PC-3 (cell line): ENCODE measurements at regions not wholly inside any gene's neighbourhood (a gene's known extent, or its start where the extent isn't known, plus 50 kb on each side); places are given as distances from the start of the nearest gene placed in this dataset.

Source experiments
- ATAC-seq: fragments of 200-7000 bp; cut with Tn5 transposase; 2 replicates; pipeline ENCODE4 v1.9.1; 2020; ENCODE audit warnings: mild to moderate bottlenecking, moderate library complexity
- BruUV-seq: library from RNA; stranded (reverse); fragments of 400-500 nt; replicated peaks from 2 replicates; lab custom pipeline; 2021; lab: Mats Ljungman, UMichigan
- CTCF ChIA-PET: fragments of 300-600 bp; sonication (Branson Sonifier 250); formaldehyde crosslinking; loops from one replicate; lab custom pipeline; 2022; ENCODE audit warnings: antibody characterized with exemption; lab: Charles Lee
- POLR2A ChIA-PET: fragments of 300-600 bp; sonication (Branson Sonifier 250); formaldehyde crosslinking; loops from one replicate; lab custom pipeline; 2022; ENCODE audit warnings: antibody characterized with exemption; ENCODE audit not compliant: unreplicated experiment; lab: Charles Lee
- DNase-seq: peaks from one replicate; pipeline ENCODE4 v3.0.0-alpha.2; 2015
- H2AFZ ChIP-seq: fragments of 300-600 bp; sonication (generic); 2 replicates; pipeline ENCODE4 v1.6.0; 2016; ENCODE audit warnings: antibody characterized with exemption, low read length
- H3F3A ChIP-seq: fragments of 300-600 bp; sonication (generic); one replicate; pipeline ENCODE4 v1.6.0; 2017; ENCODE audit warnings: antibody characterized with exemption, low read length, control low read depth, mild to moderate bottlenecking; ENCODE audit not compliant: unreplicated experiment
- H3K27ac ChIP-seq: fragments of 300-600 bp; sonication (generic); 2 replicates; pipeline ENCODE4 v1.5.1; 2016; ENCODE audit warnings: mild to moderate bottlenecking, low read length
- H3K27me3 ChIP-seq: fragments of 300-600 bp; sonication (generic); 2 replicates; pipeline ENCODE4 v1.6.1; 2016; ENCODE audit warnings: low read length, mixed read lengths
- H3K36me3 ChIP-seq: fragments of 300-600 bp; sonication (generic); 2 replicates; pipeline ENCODE4 v1.6.1; 2016; ENCODE audit warnings: low read depth, mixed run types, low read length, mixed read lengths
- H3K4me1 ChIP-seq: fragments of 300-600 bp; sonication (generic); 2 replicates; pipeline ENCODE4 v1.5.1; 2016; ENCODE audit warnings: low read length; ENCODE audit not compliant: insufficient read depth
- H3K4me2 ChIP-seq: fragments of 300-600 bp; sonication (generic); 2 replicates; pipeline ENCODE4 v1.6.0; 2016; ENCODE audit warnings: low read length
- H3K4me3 ChIP-seq: fragments of 300-600 bp; sonication (generic); 2 replicates; pipeline ENCODE4 v1.5.1; 2016; ENCODE audit warnings: mild to moderate bottlenecking, low read length, mixed read lengths
- H3K79me2 ChIP-seq: fragments of 300-600 bp; sonication (generic); 2 replicates; pipeline ENCODE4 v1.6.1; 2017; ENCODE audit warnings: low read length, mixed read lengths
- H3K9ac ChIP-seq: fragments of 300-600 bp; sonication (generic); 2 replicates; pipeline ENCODE4 v1.6.0; 2016; ENCODE audit warnings: mild to moderate bottlenecking, low read length
- H3K9me2 ChIP-seq: fragments of 300-600 bp; sonication (generic); replicated peaks from 2 replicates; pipeline ENCODE4 v1.6.1; 2016; ENCODE audit warnings: mixed run types, low read length, mixed read lengths
- H3K9me3 ChIP-seq: fragments of 300-600 bp; sonication (generic); 2 replicates; pipeline ENCODE4 v1.6.1; 2016; ENCODE audit warnings: low read length, mixed read lengths
- H4K20me1 ChIP-seq: fragments of 300-600 bp; sonication (generic); 2 replicates; pipeline ENCODE4 v1.6.1; 2016; ENCODE audit warnings: low read length, mixed read lengths
- CTCF ChIP-seq: fragments of 300-600 bp; sonication (generic); conservative IDR thresholded peaks from 2 replicates; pipeline ENCODE4 v1.5.1; 2017; ENCODE audit warnings: antibody characterized with exemption, low read depth, mild to moderate bottlenecking, low read length
- EZH2 ChIP-seq: fragments of 300-600 bp; sonication (generic); IDR thresholded peaks from one replicate; pipeline ENCODE4 v1.6.1; 2017; ENCODE audit warnings: antibody characterized with exemption, mild to moderate bottlenecking, low read length; ENCODE audit not compliant: unreplicated experiment
- EZH2phosphoT487 ChIP-seq: fragments of 300-600 bp; sonication (generic); IDR thresholded peaks from 2 replicates; pipeline ENCODE4 v1.6.1; 2018; ENCODE audit warnings: mild to moderate bottlenecking, antibody characterized with exemption, low read length, borderline replicate concordance
- intact Hi-C: fragments of 100-400 bp; cut with micrococcal nuclease; formaldehyde crosslinking; loops from 2 replicates; pipeline ENCODE4 v1.9.0; 2023

- Histone ChIP-seq H3K27ac (no peak overlapping the region), H3K4me3 (no peak overlapping the region), H3K79me2 (no peaks in the 10 kb centered on the region), H2AFZ (no peak overlapping the region), H3K36me3 (no peaks in the 10 kb centered on the region), H3K4me2 (no peak overlapping the region), H3K27me3 (no peaks in the 10 kb centered on the region), H3K9ac (no peak overlapping the region), H3K4me1 (peaks cover 30% of the 10 kb centered on the region), H3K9me2 (no peaks in the 10 kb centered on the region), H3F3A (peaks cover 2% of the 10 kb centered on the region), H3K9me3 (no peaks in the 10 kb centered on the region), H4K20me1 (no peaks in the 10 kb centered on the region)
- BruUV-seq: no TSS peak
- no peak for TF ChIP-seq EZH2phosphoT487
- no peak for TF ChIP-seq CTCF
- POLR2A ChIA-PET: no interaction called here
- intact Hi-C loops: loop anchor here (5.0 kb wide), 1 partner anchor 181 kb away; no protein-coding TSS in a partner anchor
- DNase-seq: no peak
- CTCF ChIA-PET: no interaction called here
- ATAC-seq: no peak
These were observed 76.4 kb upstream of the DRD2 start for GRCh38 chr11:113551645-113552044.

GRCh38 chr11:113549611-113550578 is 74.7 kb upstream of the DRD2 start:
- DNase-seq: no peak
- Histone ChIP-seq H4K20me1 (no peaks in the 10 kb centered on the region), H3K4me3 (no peak overlapping the region), H3F3A (peaks cover 6% of the 10 kb centered on the region), H3K9ac (no peak overlapping the region), H3K9me3 (no peaks in the 10 kb centered on the region), H2AFZ (no peak overlapping the region), H3K4me2 (no peak overlapping the region), H3K4me1 (peaks cover 37% of the 10 kb centered on the region), H3K36me3 (no peaks in the 10 kb centered on the region), H3K79me2 (no peaks in the 10 kb centered on the region), H3K9me2 (no peaks in the 10 kb centered on the region), H3K27me3 (no peaks in the 10 kb centered on the region), H3K27ac (no peak overlapping the region)
- intact Hi-C loops: loop anchor here (5.0 kb wide), 1 partner anchor 182 kb away; no protein-coding TSS in a partner anchor
- POLR2A ChIA-PET: no interaction called here
- CTCF ChIA-PET: no interaction called here
- BruUV-seq: no TSS peak
- no peak for TF ChIP-seq EZH2
- TF ChIP-seq EZH2phosphoT487: no peak
- no peak for TF ChIP-seq CTCF
- no peak for ATAC-seq

- peaks cover 37% of the 10 kb centered on the region for H3K4me1 ChIP-seq
- H3K4me2 ChIP-seq: no peak overlapping the region
- no peaks in the 10 kb centered on the region for H3K9me3 ChIP-seq
- H3K36me3 ChIP-seq: no peaks in the 10 kb centered on the region
- intact Hi-C loops: no loop called here
- ChIA-PET POLR2A (no interaction called here), CTCF (no interaction called here)
- no peaks in the 10 kb centered on the region for H3K9me2 ChIP-seq
- peaks cover 6% of the 10 kb centered on the region for H3F3A ChIP-seq
- TF ChIP-seq EZH2phosphoT487 (no peak), EZH2 (no peak), CTCF (no peak)
- no peak overlapping the region for H3K4me3 ChIP-seq
- no TSS peak for BruUV-seq
- no peak overlapping the region for H3K27ac ChIP-seq
- H4K20me1 ChIP-seq: no peaks in the 10 kb centered on the region
- H2AFZ ChIP-seq: no peak overlapping the region
- H3K9ac ChIP-seq: no peak overlapping the region
- DNase-seq: no peak
- H3K79me2 ChIP-seq: no peaks in the 10 kb centered on the region
- H3K27me3 ChIP-seq: no peaks in the 10 kb centered on the region
- no peak for ATAC-seq
These were observed 73.9 kb upstream of the DRD2 start for GRCh38 chr11:113549061-113549460.
